ENCODE measurements at regions not wholly inside any gene's neighbourhood (a gene's known extent, or its start where the extent isn't known, plus 50 kb on each side); places are given as distances from the start of the nearest gene placed in this dataset.

GRCh38 chr3:76820481-76820880 lies 219.4 kb upstream of the ROBO2 start:
- Histone ChIP-seq H3K27ac (ENCODE audit: low read depth, low read length, poor library complexity, severe bottlenecking) (no peak overlapping the region), H3K9me3 (ENCODE audit: low read length) (no peaks in the 10 kb centered on the region), H3K4me3 (ENCODE audit: low read depth, low read length, poor library complexity, severe bottlenecking) (no peak overlapping the region), H3K79me2 (ENCODE audit: insufficient read depth, low read depth, low read length) (no peaks in the 10 kb centered on the region), H3K4me2 (ENCODE audit: low read length) (no peak overlapping the region), H3K9me2 (ENCODE audit: insufficient read depth, low read length) (no peaks in the 10 kb centered on the region), H3K4me1 (ENCODE audit: insufficient read depth, low read length, poor library complexity, severe bottlenecking) (no peaks in the 10 kb centered on the region), H3K36me3 (ENCODE audit: insufficient read depth, low read length) (no peaks in the 10 kb centered on the region), H4K20me1 (ENCODE audit: insufficient read depth, low read length) (no peaks in the 10 kb centered on the region), H2AFZ (ENCODE audit: low read length) (no peak overlapping the region)
- ChIA-PET POLR2A (interaction anchor here (0.7 kb wide), 1 partner anchor 12 kb away, joined by 3 read pairs; no protein-coding TSS in a partner anchor), CTCF (ENCODE audit: unreplicated experiment) (no interaction called here)
- no TSS peak for BruUV-seq (replicated peaks)
- intact Hi-C loops (cut with micrococcal nuclease; ENCODE audit: unreplicated experiment) = no loop called here
- no peak for DNase-seq (ENCODE audit: low spot score)
- TF ChIP-seq EZH2phosphoT487 (IDR thresholded peaks at IDR 0.05; ENCODE audit: borderline replicate concordance, low read depth, low read length) (no peak), CTCF (conservative IDR thresholded peaks at IDR 0.05; ENCODE audit: low read length) (no peak)

- ChIA-PET POLR2A (no interaction called here), CTCF (ENCODE audit: unreplicated experiment) (no interaction called here)
- no peak overlapping the region for H3K27ac ChIP-seq (ENCODE audit: low read depth, low read length, poor library complexity, severe bottlenecking)
- no peaks in the 10 kb centered on the region for H4K20me1 ChIP-seq (ENCODE audit: insufficient read depth, low read length)
- TF ChIP-seq EZH2phosphoT487 (IDR thresholded peaks at IDR 0.05; ENCODE audit: borderline replicate concordance, low read depth, low read length) (no peak), CTCF (conservative IDR thresholded peaks at IDR 0.05; ENCODE audit: low read length) (no peak)
- intact Hi-C loops (cut with micrococcal nuclease; ENCODE audit: unreplicated experiment) = no loop called here
- BruUV-seq (replicated peaks) = no TSS peak
- H3K9me2 ChIP-seq (ENCODE audit: insufficient read depth, low read length) = no peaks in the 10 kb centered on the region
- no peaks in the 10 kb centered on the region for H3K4me1 ChIP-seq (ENCODE audit: insufficient read depth, low read length, poor library complexity, severe bottlenecking)
- H3K36me3 ChIP-seq (ENCODE audit: insufficient read depth, low read length) = no peaks in the 10 kb centered on the region
- H3K4me2 ChIP-seq (ENCODE audit: low read length) = no peak overlapping the region
- H3K9me3 ChIP-seq (ENCODE audit: low read length) = no peaks in the 10 kb centered on the region
- no peak overlapping the region for H3K4me3 ChIP-seq (ENCODE audit: low read depth, low read length, poor library complexity, severe bottlenecking)
- H2AFZ ChIP-seq (ENCODE audit: low read length) = no peak overlapping the region
- H3K79me2 ChIP-seq (ENCODE audit: insufficient read depth, low read depth, low read length) = no peaks in the 10 kb centered on the region
- no peak for DNase-seq (ENCODE audit: low spot score)
Observed at GRCh38 chr3:76824658-76825240, 215.2 kb upstream of the ROBO2 start.

- BruUV-seq (replicated peaks) = no TSS peak
- Histone ChIP-seq H3K4me3 (ENCODE audit: low read depth, low read length, poor library complexity, severe bottlenecking) (no peak overlapping the region), H3K36me3 (ENCODE audit: insufficient read depth, low read length) (no peaks in the 10 kb centered on the region), H3K4me2 (ENCODE audit: low read length) (no peak overlapping the region), H3K79me2 (ENCODE audit: insufficient read depth, low read depth, low read length) (no peaks in the 10 kb centered on the region), H3K9me3 (ENCODE audit: low read length) (no peaks in the 10 kb centered on the region), H3K9me2 (ENCODE audit: insufficient read depth, low read length) (no peaks in the 10 kb centered on the region), H4K20me1 (ENCODE audit: insufficient read depth, low read length) (no peaks in the 10 kb centered on the region), H2AFZ (ENCODE audit: low read length) (no peak overlapping the region), H3K27ac (ENCODE audit: low read depth, low read length, poor library complexity, severe bottlenecking) (no peak overlapping the region), H3K4me1 (ENCODE audit: insufficient read depth, low read length, poor library complexity, severe bottlenecking) (no peaks in the 10 kb centered on the region)
- intact Hi-C loops (cut with micrococcal nuclease; ENCODE audit: unreplicated experiment) = no loop called here
- TF ChIP-seq EZH2phosphoT487 (IDR thresholded peaks at IDR 0.05; ENCODE audit: borderline replicate concordance, low read depth, low read length) (no peak), CTCF (conservative IDR thresholded peaks at IDR 0.05; ENCODE audit: low read length) (no peak)
- POLR2A ChIA-PET = no interaction called here
- no peak for DNase-seq (ENCODE audit: low spot score)
- CTCF ChIA-PET (ENCODE audit: unreplicated experiment) = no interaction called here
Observed at GRCh38 chr3:76826861-76827260, 213.0 kb upstream of the ROBO2 start.
